ENCODE measurements at regions not wholly inside any gene's neighbourhood (a gene's known extent, or its start where the extent isn't known, plus 50 kb on each side); places are given as distances from the start of the nearest gene placed in this dataset.

GRCh38 chr3:21017115-21017852, 733.7 kb downstream of the ZNF385D start:
- TF ChIP-seq REST (IDR thresholded peaks at IDR 0.05; ENCODE audit: insufficient read depth in 1 of 2, low read depth in 2 of 2, low read length in 1 of 2), result no peak
- no peak for TF ChIP-seq CTCF (IDR thresholded peaks at IDR 0.05)
- no peak for TF ChIP-seq POLR2AphosphoS5 (IDR thresholded peaks at IDR 0.05; ENCODE audit: low read depth, low read length)
- no peak for TF ChIP-seq SIN3A (IDR thresholded peaks at IDR 0.05; ENCODE audit: borderline replicate concordance, insufficient read depth, low read depth, low read length)
- TF ChIP-seq TCF7L2 (IDR thresholded peaks at IDR 0.05; ENCODE audit: low read depth, low read length), result no peak

Measured in Panc1 (cell line).